SK-N-MC (cell line): ENCODE measurements at regions not wholly inside any gene's neighbourhood (a gene's known extent, or its start where the extent isn't known, plus 50 kb on each side); places are given as distances from the start of the nearest gene placed in this dataset.

ENCODE experiments used
- DNase-seq: peaks from one replicate; pipeline ENCODE4 v3.0.0-alpha.2; 2011; ENCODE audit warnings: low read depth, low spot score
- H3K27ac ChIP-seq: fragments of 200-600 bp; sonication (generic); 2 replicates; pipeline ENCODE4 v1.5.1; 2016; ENCODE audit warnings: mixed run types
- H3K36me3 ChIP-seq: fragments of 200-600 bp; sonication (generic); 2 replicates; pipeline ENCODE4 v1.6.1; 2017; ENCODE audit warnings: antibody characterized with exemption, low read length, mixed read lengths; ENCODE audit not compliant: insufficient read depth
- H3K4me3 ChIP-seq: fragments of 200-600 bp; sonication (generic); 2 replicates; pipeline ENCODE4 v1.5.1; 2016
- H3K9ac ChIP-seq: fragments of 200-600 bp; sonication (generic); 2 replicates; pipeline ENCODE4 v1.8.0; 2017; ENCODE audit warnings: mixed run types, mixed read lengths; ENCODE audit not compliant: insufficient read length
- H3K9me3 ChIP-seq: fragments of 200-600 bp; sonication (generic); 2 replicates; pipeline ENCODE4 v1.6.1; 2017; ENCODE audit warnings: low read depth, mild to moderate bottlenecking, antibody characterized with exemption, low read length, moderate library complexity, mixed read lengths
- EZH2 ChIP-seq: fragments of 200-600 bp; sonication (generic); IDR thresholded peaks from one replicate; pipeline ENCODE4 v1.6.1; 2017; ENCODE audit warnings: antibody characterized with exemption
- FOXP2 ChIP-seq: optimal IDR thresholded peaks from 2 replicates; pipeline ENCODE3; 2011; ENCODE audit warnings: mild to moderate bottlenecking, moderate library complexity; ENCODE audit not compliant: insufficient read depth; ENCODE audit errors: extremely low read length, control extremely low read depth
- POLR2AphosphoS5 ChIP-seq: IDR thresholded peaks from 2 replicates; pipeline ENCODE4 v1.6.1; 2012; ENCODE audit warnings: mild to moderate bottlenecking, low read depth, low read length, borderline replicate concordance

GRCh38 chr12:17954788-17955187 lies 135.2 kb downstream of the RERGL start:
- no peak overlapping the region for H3K9ac ChIP-seq
- TF ChIP-seq EZH2 (no peak), POLR2AphosphoS5 (no peak), FOXP2 (no peak)
- no peak for DNase-seq
- no peaks in the 10 kb centered on the region for H3K9me3 ChIP-seq
- no peak overlapping the region for H3K27ac ChIP-seq
- H3K36me3 ChIP-seq, result no peaks in the 10 kb centered on the region
- no peak overlapping the region for H3K4me3 ChIP-seq

GRCh38 chr12:17950898-17951297 lies 139.1 kb downstream of the RERGL start:
- TF ChIP-seq FOXP2 (no peak), EZH2 (no peak), POLR2AphosphoS5 (no peak)
- DNase-seq, result no peak

GRCh38 chr12:17949558-17950141 lies 140.3 kb downstream of the RERGL start:
- H3K4me3 ChIP-seq, result no peak overlapping the region
- TF ChIP-seq FOXP2, result no peak
- no peak for TF ChIP-seq EZH2
- peak; percentile 15; the same call in 1 of the 2 replicates for TF ChIP-seq POLR2AphosphoS5
- DNase-seq, result peak; percentile 35

More at GRCh38 chr12:17950898-17951297, 139.1 kb downstream of the RERGL start:
- Histone ChIP-seq H3K4me3 (no peak overlapping the region), H3K27ac (no peak overlapping the region), H3K9ac (no peak overlapping the region), H3K9me3 (no peaks in the 10 kb centered on the region; the same call in 1 of the 2 replicates), H3K36me3 (no peaks in the 10 kb centered on the region)

GRCh38 chr12:17928708-17929366 lies 161.2 kb downstream of the RERGL start:
- Histone ChIP-seq H3K27ac (no peak overlapping the region), H3K9me3 (no peaks in the 10 kb centered on the region), H3K9ac (no peak overlapping the region), H3K4me3 (no peak overlapping the region), H3K36me3 (no peaks in the 10 kb centered on the region)
- DNase-seq, result no peak
- TF ChIP-seq EZH2 (no peak), POLR2AphosphoS5 (no peak), FOXP2 (no peak)

More at GRCh38 chr12:17949558-17950141, 140.3 kb downstream of the RERGL start:
- Histone ChIP-seq H3K27ac (no peak overlapping the region), H3K9me3 (no peaks in the 10 kb centered on the region; the same call in 1 of the 2 replicates), H3K9ac (no peak overlapping the region), H3K36me3 (no peaks in the 10 kb centered on the region)

- no peak overlapping the region for H3K4me3 ChIP-seq
- no peaks in the 10 kb centered on the region for H3K36me3 ChIP-seq
- TF ChIP-seq EZH2, result no peak
- TF ChIP-seq FOXP2, result no peak
- TF ChIP-seq POLR2AphosphoS5, result no peak
- H3K9me3 ChIP-seq, result peaks cover 3% of the 10 kb centered on the region; the same call in 1 of the 2 replicates
- no peak overlapping the region for H3K9ac ChIP-seq
- no peak overlapping the region for H3K27ac ChIP-seq
- no peak for DNase-seq
Measured at GRCh38 chr12:17918013-17918412, 172.0 kb downstream of the RERGL start.

GRCh38 chr12:17884581-17884980 lies 205.4 kb downstream of the RERGL start:
- Histone ChIP-seq H3K9me3 (no peaks in the 10 kb centered on the region), H3K9ac (no peak overlapping the region), H3K36me3 (no peaks in the 10 kb centered on the region), H3K4me3 (no peak overlapping the region), H3K27ac (no peak overlapping the region)
- no peak for DNase-seq
- TF ChIP-seq POLR2AphosphoS5 (no peak), FOXP2 (no peak), EZH2 (no peak)

GRCh38 chr12:17878714-17879113 lies 211.3 kb downstream of the RERGL start:
- no peaks in the 10 kb centered on the region for H3K36me3 ChIP-seq
- no peak for TF ChIP-seq POLR2AphosphoS5
- TF ChIP-seq FOXP2, result no peak
- no peak for TF ChIP-seq EZH2

GRCh38 chr12:17875230-17875629 lies 214.8 kb downstream of the RERGL start:
- no peak for DNase-seq
- no peak for TF ChIP-seq POLR2AphosphoS5
- TF ChIP-seq EZH2, result no peak
- TF ChIP-seq FOXP2, result no peak

More at GRCh38 chr12:17878714-17879113, 211.3 kb downstream of the RERGL start:
- no peaks in the 10 kb centered on the region for H3K9me3 ChIP-seq
- no peak overlapping the region for H3K27ac ChIP-seq
- H3K9ac ChIP-seq, result no peak overlapping the region
- DNase-seq, result no peak
- H3K4me3 ChIP-seq, result no peak overlapping the region

More at GRCh38 chr12:17875230-17875629, 214.8 kb downstream of the RERGL start:
- H3K27ac ChIP-seq, result no peak overlapping the region
- no peaks in the 10 kb centered on the region for H3K36me3 ChIP-seq
- no peak overlapping the region for H3K9ac ChIP-seq
- H3K9me3 ChIP-seq, result no peaks in the 10 kb centered on the region
- H3K4me3 ChIP-seq, result no peak overlapping the region
